ENCODE measurements at regions not wholly inside any gene's neighbourhood (a gene's known extent, or its start where the extent isn't known, plus 50 kb on each side); places are given as distances from the start of the nearest gene placed in this dataset.

- Mint-ChIP-seq H3K9me3 (no peaks in the 10 kb centered on the region), H3K27me3 (ENCODE audit: low read depth) (peaks cover 55% of the 10 kb centered on the region), H3K4me1 (peaks cover 63% of the 10 kb centered on the region), H3K27ac (no peak overlapping the region), H3K36me3 (no peaks in the 10 kb centered on the region), H3K4me3 (no peak overlapping the region)
- ATAC-seq, result no peak
- POLR2A ChIA-PET, result no interaction called here
- CTCF ChIA-PET, result interaction anchor here (0.6 to 1.0 kb wide), 3 partner anchors 11 to 501 kb away, joined by 3 read pairs; no protein-coding TSS in a partner anchor
- DNase-seq (ENCODE audit: low spot score), result no peak
- no peak for TF ChIP-seq ZNF396 (CRISPR knock-in tag; IDR thresholded peaks at IDR 0.05; ENCODE audit: borderline replicate concordance)
Observed at GRCh38 chr2:176648700-176649297, 379.6 kb downstream of the MTX2 start.

GRCh38 chr2:176650104-176650837, 381.0 kb downstream of the MTX2 start:
- CTCF ChIA-PET, result interaction anchor here (0.8 to 4.1 kb wide), 8 partner anchors 13 to 523 kb away, joined by 3 to 39 read pairs (median 14); no protein-coding TSS in a partner anchor
- ATAC-seq, result no peak
- Mint-ChIP-seq H3K27me3 (ENCODE audit: low read depth) (peaks cover 40% of the 10 kb centered on the region), H3K27ac (no peak overlapping the region), H3K4me1 (peaks cover 63% of the 10 kb centered on the region), H3K36me3 (no peaks in the 10 kb centered on the region), H3K4me3 (no peak overlapping the region), H3K9me3 (no peaks in the 10 kb centered on the region)
- TF ChIP-seq ARID4B (CRISPR knock-in tag; IDR thresholded peaks at IDR 0.05; ENCODE audit: borderline replicate concordance), result no peak
- TF ChIP-seq SMAD3 (CRISPR knock-in tag; IDR thresholded peaks at IDR 0.05; ENCODE audit: borderline replicate concordance), result no peak
- no peak for TF ChIP-seq ERG (CRISPR knock-in tag; IDR thresholded peaks at IDR 0.05)
- no peak for TF ChIP-seq NR2C2 (CRISPR knock-in tag; IDR thresholded peaks at IDR 0.05)
- TF ChIP-seq AR (CRISPR knock-in tag; IDR thresholded peaks at IDR 0.05), result no peak
- TF ChIP-seq E2F5 (CRISPR knock-in tag; IDR thresholded peaks at IDR 0.05), result no peak
- no peak for TF ChIP-seq ZBTB21 (CRISPR knock-in tag; IDR thresholded peaks at IDR 0.05; ENCODE audit: borderline replicate concordance)
- no peak for TF ChIP-seq ZNF219 (CRISPR knock-in tag; IDR thresholded peaks at IDR 0.05; ENCODE audit: borderline replicate concordance)
- no peak for TF ChIP-seq ZNF425 (CRISPR knock-in tag; conservative IDR thresholded peaks at IDR 0.05)
- TF ChIP-seq SMAD4 (CRISPR knock-in tag; IDR thresholded peaks at IDR 0.05), result no peak
- TF ChIP-seq ZNF121 (CRISPR knock-in tag; IDR thresholded peaks at IDR 0.05), result no peak
- TF ChIP-seq ZNF416 (CRISPR knock-in tag; IDR thresholded peaks at IDR 0.05), result no peak
- no peak for TF ChIP-seq ZNF263 (CRISPR knock-in tag; IDR thresholded peaks at IDR 0.05; ENCODE audit: low read depth)
- TF ChIP-seq JUN (CRISPR knock-in tag; IDR thresholded peaks at IDR 0.05), result no peak
- TF ChIP-seq MYBL2 (CRISPR knock-in tag; IDR thresholded peaks at IDR 0.05), result no peak
- no peak for TF ChIP-seq AFF4 (CRISPR knock-in tag; IDR thresholded peaks at IDR 0.05; ENCODE audit: borderline replicate concordance)
- POLR2A ChIA-PET, result no interaction called here
- DNase-seq (ENCODE audit: low spot score), result no peak

All from WTC11 (cell line).